CD14-positive monocyte (primary cell): ENCODE measurements at regions not wholly inside any gene's neighbourhood (a gene's known extent, or its start where the extent isn't known, plus 50 kb on each side); places are given as distances from the start of the nearest gene placed in this dataset.

ENCODE experiments used
- DNase-seq, 3 donors: peaks; one replicate each; pipeline ENCODE4 v3.0.0-alpha.2; 2011 to 2022
- H2AFZ ChIP-seq: 2 replicates; pipeline ENCODE4 v1.6.0; 2012; ENCODE audit warnings: mild to moderate bottlenecking, low read depth, low read length, inconsistent platforms; ENCODE audit not compliant: insufficient read depth, poor library complexity, severe bottlenecking
- H3K27ac ChIP-seq, 2 donors: 1 replicate in 1 of 2; 2 replicates in 1 of 2; pipeline ENCODE4 v1.5.1; 2012 to 2013; ENCODE audit warnings: low read length in 2 of 2, control low read depth in 1 of 2, inconsistent platforms in 1 of 2, low read depth in 1 of 2, mild to moderate bottlenecking in 1 of 2
- H3K27me3 ChIP-seq, 2 donors: one replicate each; pipeline versions ENCODE4 v1.6.0 to v1.6.1; 2011 to 2013; ENCODE audit warnings: low read length in 2 of 2; ENCODE audit not compliant: control insufficient read depth in 2 of 2, insufficient read depth in 2 of 2
- H3K36me3 ChIP-seq, 2 donors: replicated peaks in 1 of 2; 1 replicate in 1 of 2; 2 replicates in 1 of 2; pipeline versions ENCODE4 v1.5.1 to v1.6.1; 2012 to 2013; ENCODE audit warnings: low read length in 2 of 2, control low read depth in 1 of 2, inconsistent platforms in 1 of 2, mild to moderate bottlenecking in 1 of 2; ENCODE audit not compliant: insufficient read depth in 2 of 2, control insufficient read depth in 1 of 2
- H3K4me1 ChIP-seq, 2 donors: 1 replicate in 1 of 2; 2 replicates in 1 of 2; pipeline versions ENCODE4 v1.5.1 to v1.6.1; 2012 to 2013; ENCODE audit warnings: low read length in 2 of 2, control low read depth in 1 of 2, inconsistent platforms in 1 of 2, mild to moderate bottlenecking in 1 of 2, moderate library complexity in 1 of 2; ENCODE audit not compliant: insufficient read depth in 2 of 2, control insufficient read depth in 1 of 2
- H3K4me2 ChIP-seq: replicated peaks from 2 replicates; pipeline ENCODE3; 2012; ENCODE audit warnings: low read length, moderate library complexity, mild to moderate bottlenecking; ENCODE audit not compliant: poor library complexity, severe bottlenecking; ENCODE audit errors: extremely low read depth
- H3K4me3 ChIP-seq, 3 experiments: fragments of 200-600 bp in 1 of 3; sonication (generic) in 1 of 3; replicated peaks in 1 of 3; 1 replicate in 2 of 3; 2 replicates in 1 of 3; pipeline ENCODE4 v1.5.1; 2011 to 2013; ENCODE audit warnings: low read length in 3 of 3, mild to moderate bottlenecking in 3 of 3, control low read depth in 2 of 3, low read depth in 2 of 3, inconsistent platforms in 1 of 3, moderate library complexity in 1 of 3
- H3K79me2 ChIP-seq: 2 replicates; pipeline ENCODE4 v1.6.0; 2012; ENCODE audit warnings: mild to moderate bottlenecking, control low read depth, inconsistent platforms, low read length, moderate library complexity; ENCODE audit not compliant: insufficient read depth
- H3K9ac ChIP-seq: 2 replicates; pipeline ENCODE4 v1.6.0; 2017; ENCODE audit warnings: low read length, mild to moderate bottlenecking; ENCODE audit not compliant: insufficient read depth, poor library complexity, severe bottlenecking
- H3K9me3 ChIP-seq, 2 donors: replicated peaks in 1 of 2; 1 replicate in 1 of 2; 2 replicates in 1 of 2; pipeline versions ENCODE4 v1.5.1 to v1.6.1; 2012 to 2013; ENCODE audit warnings: low read length in 2 of 2, control low read depth in 1 of 2; ENCODE audit not compliant: control insufficient read depth in 1 of 2, insufficient read depth in 1 of 2
- H4K20me1 ChIP-seq: 2 replicates; pipeline ENCODE4 v1.6.0; 2012; ENCODE audit warnings: mild to moderate bottlenecking, low read length, control low read depth, moderate library complexity; ENCODE audit not compliant: insufficient read depth
- H3K27ac Mint-ChIP-seq, 7 donors: one replicate each; pipeline ENCODE4 v1.8.0; 2020; ENCODE audit warnings: mild to moderate bottlenecking in 7 of 7, mixed read lengths in 7 of 7, moderate library complexity in 6 of 7, inconsistent platforms in 2 of 7
- H3K27me3 Mint-ChIP-seq, 3 donors: one replicate each; pipeline ENCODE4 v1.8.0; 2021 to 2022; ENCODE audit warnings: low read depth in 3 of 3, mild to moderate bottlenecking in 3 of 3, mixed read lengths in 3 of 3, moderate library complexity in 3 of 3, inconsistent platforms in 1 of 3
- H3K36me3 Mint-ChIP-seq, 2 donors: one replicate each; pipeline ENCODE4 v1.8.0; 2020; ENCODE audit warnings: mixed read lengths in 2 of 2, inconsistent platforms in 1 of 2, mild to moderate bottlenecking in 1 of 2
- H3K4me1 Mint-ChIP-seq: one replicate; pipeline ENCODE4 v1.8.0; 2020; ENCODE audit warnings: mild to moderate bottlenecking, mixed read lengths
- H3K4me3 Mint-ChIP-seq, 2 donors: one replicate each; pipeline ENCODE4 v1.8.0; 2020; ENCODE audit warnings: mild to moderate bottlenecking in 2 of 2, mixed read lengths in 2 of 2, moderate library complexity in 1 of 2
- H3K9me3 Mint-ChIP-seq, 7 donors: one replicate each; pipeline ENCODE4 v1.8.0; 2020 to 2022; ENCODE audit warnings: mixed read lengths in 7 of 7, mild to moderate bottlenecking in 6 of 7, moderate library complexity in 6 of 7, inconsistent platforms in 2 of 7
- CTCF ChIP-seq: fragments of 200-600 bp; IDR thresholded peaks from one replicate; pipeline ENCODE4 v1.8.0; 2022; ENCODE audit warnings: antibody characterized with exemption, mild to moderate bottlenecking
- WGBS: methylation state at CpG from one replicate; pipeline ENCODE4 v1.1.5; 2013; ENCODE audit warnings: missing lambda C conversion rate; ENCODE audit not compliant: insufficient coverage; 5-methylcytosine and 5-hydroxymethylcytosine counted together
- intact Hi-C, 2 donors: fragments of 100-400 bp; cut with micrococcal nuclease; formaldehyde crosslinking; loops; one replicate each; pipeline versions ENCODE4 v1.15.0 to v1.15.1; 2023

GRCh38 chr4:60088807-60089486 is 1111.2 kb upstream of the ADGRL3 start:
- Histone ChIP-seq H3K9me3 (no peaks in the 10 kb centered on the region), H2AFZ (no peak overlapping the region), H3K27ac (no peak overlapping the region), H3K27me3 (no peaks in the 10 kb centered on the region), H3K4me1 (no peaks in the 10 kb centered on the region), H3K4me2 (no peak overlapping the region), H3K36me3 (no peaks in the 10 kb centered on the region), H4K20me1 (no peaks in the 10 kb centered on the region), H3K79me2 (no peaks in the 10 kb centered on the region), H3K9ac (no peak overlapping the region), H3K4me3 (no peak overlapping the region)
- Mint-ChIP-seq H3K9me3 (peaks cover 0 to 7% (median 3%) of the 10 kb centered on the region in 7 donors), H3K27ac (no peak overlapping the region), H3K36me3 (no peaks in the 10 kb centered on the region), H3K4me1 (no peaks in the 10 kb centered on the region), H3K4me3 (no peak overlapping the region), H3K27me3 (no peaks in the 10 kb centered on the region)
- 73% methylated on average over 3 of the region's 3 CpGs for WGBS
- DNase-seq, result no peak
- intact Hi-C loops, result no loop called here
- TF ChIP-seq CTCF, result no peak

- no peak overlapping the region for H2AFZ ChIP-seq
- no peaks in the 10 kb centered on the region for H3K27me3 Mint-ChIP-seq
- H3K4me3 Mint-ChIP-seq, result no peak overlapping the region
- peaks cover 0 to 7% (median 3%) of the 10 kb centered on the region in 7 donors for H3K9me3 Mint-ChIP-seq
- H3K9me3 ChIP-seq, result no peaks in the 10 kb centered on the region
- no peaks in the 10 kb centered on the region for H3K36me3 Mint-ChIP-seq
- DNase-seq, result no peak
- H3K4me1 ChIP-seq, result no peaks in the 10 kb centered on the region
- no peaks in the 10 kb centered on the region for H3K27me3 ChIP-seq
- no peak overlapping the region for H3K4me3 ChIP-seq
- intact Hi-C loops, result no loop called here
- H3K9ac ChIP-seq, result no peak overlapping the region
- H3K36me3 ChIP-seq, result no peaks in the 10 kb centered on the region
- no peaks in the 10 kb centered on the region for H3K79me2 ChIP-seq
- no peak overlapping the region for H3K27ac ChIP-seq
- no peak overlapping the region for H3K4me2 ChIP-seq
- no peak overlapping the region for H3K27ac Mint-ChIP-seq
- WGBS, result no CpG with 5 or more reads among the region's 3 CpGs
- no peaks in the 10 kb centered on the region for H4K20me1 ChIP-seq
- TF ChIP-seq CTCF, result no peak
- no peaks in the 10 kb centered on the region for H3K4me1 Mint-ChIP-seq
Observed at GRCh38 chr4:60089546-60090273, 1110.4 kb upstream of the ADGRL3 start.
